HepG2 (cell line): ENCODE measurements at regions not wholly inside any gene's neighbourhood (a gene's known extent, or its start where the extent isn't known, plus 50 kb on each side); places are given as distances from the start of the nearest gene placed in this dataset.

Source experiments
- ATAC-seq: fragments of 200-7000 bp; cut with Tn5 transposase; 3 replicates; pipeline ENCODE4 v1.9.1; 2020; ENCODE audit warnings: mild to moderate bottlenecking, moderate library complexity
- BruUV-seq: library from RNA; stranded (reverse); fragments of 400-500 nt; replicated peaks from 2 replicates; lab custom pipeline; 2021; lab: Mats Ljungman, UMichigan
- CTCF ChIA-PET: fragments of 300-600 bp; formaldehyde crosslinking; extraction: SDS; loops from one replicate; lab custom pipeline; 2021; ENCODE audit warnings: low total read pairs, inconsistent platforms, low intra/inter-chr PET ratio; lab: Yijun Ruan, JAX
- POLR2A ChIA-PET: fragments of 350-600 bp; sonication (Branson Sonifier 250); formaldehyde crosslinking; loops from one replicate; lab custom pipeline; 2020; ENCODE audit warnings: antibody characterized with exemption, inconsistent platforms; lab: Yijun Ruan, JAX
- DNase-seq: peaks from one replicate; pipeline ENCODE4 v3.0.0-alpha.2; 2015; ENCODE audit warnings: low spot score
- FAIRE-seq: peaks from 3 replicates; lab custom pipeline; 2011; peaks lifted over from hg19 to GRCh38; lab: Jason Lieb, UNC
- H2AFZ ChIP-seq: one replicate; pipeline ENCODE4 v1.6.1; 2011; ENCODE audit warnings: low read length, inconsistent platforms
- H3K27ac ChIP-seq: fragments of 300-600 bp; 3 replicates; pipeline ENCODE4 v1.8.0; 2011; ENCODE audit warnings: mixed run types, mild to moderate bottlenecking, mixed read lengths, low read length, inconsistent platforms; ENCODE audit not compliant: insufficient read depth; ENCODE audit errors: extremely low read length
- H3K27me3 ChIP-seq, 2 experiments: fragments of 200-600 bp in 1 of 2; 2 replicates in 1 of 2; 3 replicates in 1 of 2; pipeline versions ENCODE4 v1.6.0 to v1.8.0; 2011; ENCODE audit warnings: low read length in 2 of 2, mild to moderate bottlenecking in 2 of 2, moderate library complexity in 2 of 2, inconsistent platforms in 1 of 2; ENCODE audit not compliant: insufficient read depth in 2 of 2, control insufficient read depth in 1 of 2
- H3K36me3 ChIP-seq, 2 experiments: fragments of 200-600 bp in 1 of 2; replicated peaks in 1 of 2; 2 replicates in 1 of 2; 3 replicates in 1 of 2; pipeline versions ENCODE4 v1.5.1 to v1.8.0; 2011; ENCODE audit warnings: low read length in 2 of 2, inconsistent platforms in 1 of 2; ENCODE audit not compliant: insufficient read depth in 2 of 2, control insufficient read depth in 1 of 2
- H3K4me1 ChIP-seq: 2 replicates; pipeline ENCODE4 v1.5.1; 2012; ENCODE audit warnings: low read length, inconsistent platforms; ENCODE audit not compliant: insufficient read depth
- H3K4me2 ChIP-seq: 2 replicates; pipeline ENCODE4 v1.6.0; 2011; ENCODE audit warnings: low read depth, low read length, inconsistent platforms
- H3K4me3 ChIP-seq, 3 experiments: fragments of 200-600 bp in 1 of 3; sonication (generic), shearing (Covaris generic) in 1 of 3; replicated peaks in 1 of 3; 2 replicates each; pipeline ENCODE4 v1.5.1; 2011 to 2016; ENCODE audit warnings: low read length in 3 of 3, inconsistent platforms in 2 of 3, low read depth in 2 of 3, mild to moderate bottlenecking in 2 of 3, control low read depth in 1 of 3, mixed read lengths in 1 of 3; ENCODE audit not compliant: insufficient read depth in 1 of 3
- H3K79me2 ChIP-seq: one replicate; pipeline ENCODE4 v1.6.1; 2011; ENCODE audit warnings: low read length, inconsistent platforms; ENCODE audit not compliant: insufficient read depth
- H3K9ac ChIP-seq: 2 replicates; pipeline ENCODE4 v1.6.0; 2011; ENCODE audit warnings: mild to moderate bottlenecking, low read depth, low read length, inconsistent platforms; ENCODE audit not compliant: insufficient read depth
- H3K9me3 ChIP-seq: 2 replicates; pipeline ENCODE4 v1.5.1; 2012; ENCODE audit warnings: mild to moderate bottlenecking, low read length
- H4K20me1 ChIP-seq: 2 replicates; pipeline ENCODE4 v1.6.0; 2011; ENCODE audit warnings: inconsistent platforms, mild to moderate bottlenecking, low read length, moderate library complexity; ENCODE audit not compliant: insufficient read depth
- BATF2 ChIP-seq: sonication (generic); formaldehyde crosslinking; IDR thresholded peaks from 2 replicates; pipeline ENCODE4 v1.8.0; 2022; ENCODE audit warnings: mild to moderate bottlenecking, missing genetic modification reagents, moderate library complexity
- CEBPZ ChIP-seq: IDR thresholded peaks from 2 replicates; pipeline ENCODE4 v1.6.1; 2012; ENCODE audit warnings: low read length, improper control_type of control experiment
- EZH2 ChIP-seq: conservative IDR thresholded peaks from 2 replicates; pipeline ENCODE4 v1.6.1; 2012; ENCODE audit warnings: mild to moderate bottlenecking, low read depth, low read length, moderate library complexity
- ISX ChIP-seq: sonication (generic); formaldehyde crosslinking; conservative IDR thresholded peaks from 2 replicates; pipeline ENCODE4 v1.5.0; 2020; ENCODE audit warnings: missing genetic modification reagents
- NR0B2 ChIP-seq: sonication (generic); formaldehyde crosslinking; IDR thresholded peaks from 2 replicates; pipeline ENCODE4 v1.4.0; 2020; ENCODE audit warnings: mild to moderate bottlenecking, missing genetic modification reagents
- RAD21 ChIP-seq: fragments of 450-650 bp; formaldehyde crosslinking; IDR thresholded peaks from 2 replicates; pipeline ENCODE4 v1.5.0; 2020; ENCODE audit warnings: mild to moderate bottlenecking
- REST ChIP-seq, 2 experiments: IDR thresholded peaks; 2 replicates each; pipeline ENCODE4 v1.6.1; 2011 to 2012; ENCODE audit warnings: low read length in 2 of 2, borderline replicate concordance in 1 of 2, low read depth in 1 of 2, mild to moderate bottlenecking in 1 of 2, moderate library complexity in 1 of 2
- SATB2 ChIP-seq: sonication (generic); formaldehyde crosslinking; IDR thresholded peaks from 2 replicates; pipeline ENCODE4 v1.5.0; 2020; ENCODE audit warnings: missing genetic modification reagents
- SOX5 ChIP-seq: IDR thresholded peaks from 2 replicates; pipeline ENCODE4 v1.6.1; 2016; ENCODE audit warnings: borderline replicate concordance
- ZNF329 ChIP-seq: sonication (generic); formaldehyde crosslinking; IDR thresholded peaks from 2 replicates; pipeline ENCODE4 v1.9.0; 2021; ENCODE audit warnings: low read depth, mild to moderate bottlenecking, missing genetic modification reagents
- ZNF570 ChIP-seq: sonication (generic); formaldehyde crosslinking; IDR thresholded peaks from 2 replicates; pipeline ENCODE4 v1.4.0; 2020; ENCODE audit warnings: mild to moderate bottlenecking, missing genetic modification reagents, borderline replicate concordance
- ZNF776 ChIP-seq: sonication (generic); formaldehyde crosslinking; IDR thresholded peaks from 2 replicates; pipeline ENCODE4 v1.4.0; 2020; ENCODE audit warnings: mild to moderate bottlenecking, missing genetic modification reagents
- ZNF883 ChIP-seq: sonication (generic); formaldehyde crosslinking; IDR thresholded peaks from 2 replicates; pipeline ENCODE4 v1.5.1; 2020; ENCODE audit warnings: mild to moderate bottlenecking, missing genetic modification reagents; ENCODE audit errors: not compliant biosample characterization
- WGBS: methylation state at CpG from one replicate; pipeline ENCODE4 v1.1.6; 2017; ENCODE audit warnings: low lambda C conversion rate; 5-methylcytosine and 5-hydroxymethylcytosine counted together
- in situ Hi-C: cut with HindIII; loops from 2 replicates; pipeline ENCODE4 v1.10.0; 2017; ENCODE audit warnings: low pct_unique_long_range_greater_than_20kb; ENCODE audit not compliant: extremely low pct_ligation_motif_present
- intact Hi-C: fragments of 100-400 bp; cut with micrococcal nuclease; formaldehyde crosslinking; loops from one replicate; pipeline ENCODE4 v1.10.0; 2022; ENCODE audit not compliant: unreplicated experiment

GRCh38 chr2:16172324-16173175 lies 232.2 kb downstream of the MYCN start (continued):
- TF ChIP-seq REST (IDR thresholded peaks at IDR 0.05; ENCODE audit: borderline replicate concordance in 1 of 2, low read depth in 1 of 2, low read length in 2 of 2) = no peak

- no peak for DNase-seq
- ChIA-PET POLR2A (no interaction called here), CTCF (no interaction called here)
- Histone ChIP-seq H3K27ac (no peak overlapping the region), H3K4me2 (no peak overlapping the region), H4K20me1 (no peaks in the 10 kb centered on the region), H3K4me1 (no peaks in the 10 kb centered on the region), H3K79me2 (no peaks in the 10 kb centered on the region), H2AFZ (no peak overlapping the region), H3K9ac (no peak overlapping the region), H3K4me3 (no peak overlapping the region), H3K9me3 (no peaks in the 10 kb centered on the region), H3K27me3 (peaks cover 0 to 10% of the 10 kb centered on the region in 2 experiments; a peak in 1 of 5 replicates), H3K36me3 (no peaks in the 10 kb centered on the region)
- BruUV-seq = no TSS peak
- TF ChIP-seq ZNF883 (CRISPR knock-in tag) = no peak
- TF ChIP-seq EZH2 = no peak
- TF ChIP-seq BATF2 = no peak
- no peak for TF ChIP-seq ZNF776 (CRISPR knock-in tag)
- no peak for TF ChIP-seq SATB2 (CRISPR knock-in tag)
- TF ChIP-seq RAD21 (CRISPR knock-in tag) = no peak
- no peak for TF ChIP-seq ZNF570
- TF ChIP-seq ZNF329 (CRISPR knock-in tag) = no peak
- TF ChIP-seq ISX (CRISPR knock-in tag) = no peak
- TF ChIP-seq CEBPZ = no peak
- TF ChIP-seq NR0B2 (CRISPR knock-in tag) = no peak
- no peak for TF ChIP-seq SOX5
- WGBS = 12% methylated on average over 3 of the region's 3 CpGs
- no peak for ATAC-seq
- no peak for FAIRE-seq
- intact Hi-C loops = no loop called here
- in situ Hi-C loops = no loop called here
Measured at GRCh38 chr2:16171425-16171920, 231.1 kb downstream of the MYCN start.
